ENCODE measurements at regions not wholly inside any gene's neighbourhood (a gene's known extent, or its start where the extent isn't known, plus 50 kb on each side); places are given as distances from the start of the nearest gene placed in this dataset.
A peak's percentile ranks its signal among the peaks of the same experiment; 100 is the strongest.

DNA sequence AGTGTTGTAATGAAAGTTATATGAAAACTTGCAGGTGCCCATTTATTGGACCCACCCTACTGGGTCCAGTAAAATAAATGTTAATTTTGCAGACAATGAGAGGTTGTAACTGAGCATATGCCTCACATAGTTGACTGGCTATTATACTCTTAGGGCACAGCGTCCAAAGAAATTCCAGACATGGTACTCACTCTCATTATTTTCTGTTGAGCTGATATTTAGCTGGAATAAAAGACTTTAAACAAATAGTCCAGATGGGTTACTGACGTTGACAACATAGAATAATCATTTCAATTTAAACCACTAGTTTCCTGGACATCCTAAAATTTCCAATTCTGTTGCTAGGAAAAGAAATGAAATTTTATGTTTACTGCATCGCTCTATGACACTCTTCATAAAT is 174.5 kb downstream of the ZNF365 start:
- DNase-seq (ENCODE audit: low spot score): no peak

DNA sequence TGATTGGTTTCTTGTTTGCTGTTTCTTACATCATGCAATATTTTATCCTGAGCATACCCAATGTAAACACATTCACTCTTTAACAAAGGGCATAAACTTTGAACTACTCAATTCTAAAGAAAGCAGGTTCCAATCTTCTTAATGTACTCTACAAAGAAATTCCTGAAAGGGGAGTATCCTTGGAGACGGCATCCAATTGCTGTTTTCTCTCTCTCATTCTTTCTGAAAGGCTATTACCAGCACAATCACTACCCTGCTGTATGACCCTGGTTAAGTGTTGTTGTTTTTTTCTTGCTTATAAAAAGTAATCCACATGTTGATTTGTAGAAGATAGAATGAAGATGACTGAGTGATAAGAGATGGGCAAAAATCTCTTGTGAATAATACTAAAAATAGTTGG is 176.0 kb downstream of the ZNF365 start:
- DNase-seq (ENCODE audit: low spot score): no peak

DNA sequence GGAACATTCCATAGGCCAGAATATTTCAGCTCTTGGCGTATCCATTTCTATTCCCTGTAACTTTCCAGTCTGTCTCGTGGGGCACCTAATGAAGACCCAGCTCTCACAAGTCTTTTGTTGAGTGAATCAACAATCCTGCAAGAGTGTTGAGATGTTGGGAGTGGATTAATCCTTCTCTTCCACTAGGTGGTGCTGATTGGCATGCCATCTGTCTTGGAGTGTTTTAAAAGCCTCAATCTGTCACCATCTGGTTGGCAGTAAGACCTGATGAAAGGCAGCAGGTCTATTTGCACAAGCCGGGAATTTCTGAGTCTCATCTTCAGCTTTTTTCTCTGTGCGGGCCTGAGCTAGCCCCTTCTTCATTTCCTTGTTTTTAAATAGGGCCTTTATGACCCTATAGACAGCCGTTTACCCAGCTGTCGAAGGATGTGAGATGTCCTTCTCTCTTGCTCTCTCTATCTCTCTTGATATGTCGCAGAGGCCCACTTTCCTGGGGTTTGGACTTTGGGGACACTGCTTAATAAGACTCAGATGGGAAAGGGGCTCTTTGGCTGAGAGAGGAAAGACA is 180.5 kb downstream of the ZNF365 start:
- DNase-seq (ENCODE audit: low spot score): peak; percentile 47

DNA sequence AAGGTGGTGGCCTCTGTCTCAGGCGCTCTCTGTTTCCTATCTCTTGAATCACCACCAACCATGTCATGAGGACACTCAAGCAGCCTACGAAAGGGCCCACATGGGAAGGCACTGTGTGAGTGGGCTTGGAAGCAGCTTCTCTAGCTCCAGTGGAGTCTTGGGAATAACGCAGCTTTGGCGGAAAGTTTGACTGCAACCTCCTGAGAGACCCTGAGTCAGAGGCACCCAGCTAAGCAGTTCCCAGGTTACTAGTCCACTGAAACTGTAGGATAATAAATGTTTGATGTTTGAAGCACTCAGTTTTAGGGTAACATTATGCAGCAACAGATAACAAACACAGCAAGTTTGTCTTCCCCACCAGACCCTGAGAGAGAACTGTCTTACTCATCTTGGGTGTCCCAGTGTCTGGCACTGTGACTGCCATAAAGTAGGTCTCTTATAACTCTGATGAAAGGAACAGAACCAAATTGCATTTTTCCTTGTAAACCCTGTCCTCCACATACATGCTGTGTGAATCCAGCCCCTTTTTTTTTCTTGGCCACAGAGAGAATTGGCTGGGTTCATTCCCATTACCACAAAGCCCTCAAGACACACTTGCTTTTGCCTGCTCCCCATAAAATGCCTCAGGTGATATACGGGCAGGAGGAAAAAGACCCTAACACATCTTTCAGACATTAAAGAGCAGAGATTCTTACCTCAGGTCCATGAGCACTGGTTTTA is 185.5 kb downstream of the ZNF365 start:
- no peak for DNase-seq (ENCODE audit: low spot score)

DNA sequence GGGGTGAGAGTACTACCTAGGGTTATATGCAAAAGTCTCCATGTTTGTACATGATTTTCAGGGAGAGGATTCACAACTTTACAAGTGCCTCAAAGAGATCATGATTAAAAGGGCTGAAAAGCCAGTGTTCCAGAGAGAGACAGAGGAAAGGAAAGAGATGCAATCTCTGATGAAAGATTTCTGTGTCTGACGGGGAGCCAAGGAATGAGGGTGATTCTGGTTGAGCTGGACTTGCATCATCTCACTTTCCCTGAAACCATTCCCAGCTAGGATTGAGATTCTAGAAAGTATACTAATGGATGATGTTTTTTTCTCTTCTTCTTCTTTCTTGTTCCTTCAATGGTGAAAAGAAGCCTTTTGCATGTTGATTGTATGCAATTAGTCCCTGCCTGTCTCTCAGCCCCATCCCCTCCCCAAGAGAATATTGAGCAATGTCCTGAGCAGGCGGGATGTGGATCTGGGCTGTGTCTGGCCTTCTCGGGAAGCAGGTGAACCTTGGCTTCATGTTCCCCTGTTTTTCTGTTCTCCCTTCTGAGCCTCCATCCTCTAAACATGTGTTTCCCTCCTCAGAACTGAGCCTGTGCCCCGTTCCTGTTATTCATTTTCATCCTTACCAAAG is 186.1 kb downstream of the ZNF365 start:
- DNase-seq (ENCODE audit: low spot score): peak; percentile 42

DNA sequence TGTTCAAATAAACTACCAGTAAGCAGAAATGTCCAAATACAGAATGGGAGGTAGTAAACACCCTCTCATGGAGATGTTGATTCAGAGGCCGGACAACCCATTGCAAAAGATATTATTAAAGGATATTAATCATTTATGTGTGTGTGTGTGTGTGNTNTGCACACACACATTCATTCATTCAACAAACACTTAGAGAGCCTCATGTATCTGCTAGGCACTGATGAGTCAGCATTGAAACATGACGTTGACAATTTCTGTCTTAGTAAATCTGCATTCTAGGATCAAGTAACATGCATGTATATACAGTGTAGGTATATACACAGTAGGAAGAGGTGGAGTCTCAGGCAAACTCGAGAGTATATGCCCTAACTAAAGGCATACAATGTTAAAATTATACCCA is 187.0 kb downstream of the ZNF365 start:
- DNase-seq (ENCODE audit: low spot score): no peak

DNA sequence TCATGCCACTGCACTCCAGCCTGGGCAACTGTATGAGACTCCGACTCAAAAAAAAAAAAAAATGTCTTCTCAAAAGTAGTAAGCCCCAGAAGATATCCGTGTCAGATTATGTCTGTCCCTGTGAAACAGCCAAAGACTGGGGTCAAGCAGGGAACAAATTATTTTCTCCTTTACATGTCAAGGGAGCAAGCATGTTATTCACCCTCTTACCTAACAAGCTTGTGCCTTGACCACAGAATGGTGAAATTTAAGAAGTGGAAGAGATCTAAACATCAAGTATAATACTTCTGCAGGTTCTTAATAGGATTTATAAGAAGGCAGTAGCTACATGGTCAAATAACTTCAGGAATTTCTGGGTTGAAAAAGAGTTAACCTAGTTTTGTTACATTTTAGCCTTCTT is 187.9 kb downstream of the ZNF365 start:
- DNase-seq (ENCODE audit: low spot score): no peak

DNA sequence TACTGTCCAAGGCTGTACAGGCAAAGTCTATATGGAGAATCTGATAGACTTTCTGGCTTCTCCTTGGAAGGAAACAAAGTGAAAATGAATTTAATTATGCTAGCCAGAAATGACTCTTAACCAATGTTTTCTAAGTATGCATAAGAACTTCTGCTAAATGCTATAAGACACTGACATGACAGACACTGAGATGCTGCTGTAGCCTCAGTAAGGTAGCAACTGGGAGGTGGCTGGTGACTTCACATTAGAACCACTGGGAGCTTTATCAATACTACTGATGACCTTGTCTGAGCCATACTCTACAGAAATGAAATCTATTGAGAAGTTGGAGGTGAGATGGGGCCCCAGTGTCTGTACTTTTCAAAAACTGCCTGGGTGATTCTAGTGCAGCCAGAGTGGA is 188.6 kb downstream of the ZNF365 start:
- no peak for DNase-seq (ENCODE audit: low spot score)

DNA sequence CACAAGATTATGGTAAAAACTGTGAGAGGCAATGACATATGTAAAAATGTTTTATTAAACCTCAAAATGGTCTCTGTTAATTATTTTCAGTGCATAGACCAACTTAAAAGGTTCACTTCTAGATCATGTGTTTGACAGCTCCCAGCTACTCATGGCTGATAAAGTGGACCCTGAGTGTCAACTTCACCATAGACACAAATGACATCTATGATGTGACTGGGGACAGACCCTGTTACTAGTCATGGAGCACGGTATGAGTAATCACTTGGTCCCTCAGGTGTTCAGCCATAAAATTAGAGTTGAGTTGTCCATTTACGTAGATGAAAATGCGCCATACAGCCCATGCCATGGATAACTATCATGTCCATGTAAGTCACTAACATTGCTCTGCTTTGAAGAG is 199.8 kb downstream of the ZNF365 start:
- DNase-seq (ENCODE audit: low spot score): no peak

DNA sequence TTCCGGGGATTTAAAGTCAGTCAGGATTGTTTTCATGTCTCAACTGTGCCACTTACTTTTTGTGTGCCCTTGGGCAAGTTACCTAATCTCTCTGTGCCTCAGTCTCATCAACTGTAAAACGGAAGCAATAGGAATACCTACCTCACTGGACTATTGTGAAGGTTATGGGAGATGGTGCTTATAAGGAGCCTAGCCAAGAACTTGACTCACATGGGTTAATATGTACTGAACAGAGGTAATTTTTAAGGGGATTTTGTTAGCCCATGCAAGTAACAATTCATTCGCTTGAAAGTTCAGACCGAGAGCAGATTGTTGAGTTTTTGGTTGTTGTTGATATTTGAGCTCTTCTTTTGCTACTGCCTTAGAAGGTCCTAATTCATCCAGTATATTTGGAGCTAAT is 202.9 kb downstream of the ZNF365 start:
- DNase-seq (ENCODE audit: low spot score): no peak

DNA sequence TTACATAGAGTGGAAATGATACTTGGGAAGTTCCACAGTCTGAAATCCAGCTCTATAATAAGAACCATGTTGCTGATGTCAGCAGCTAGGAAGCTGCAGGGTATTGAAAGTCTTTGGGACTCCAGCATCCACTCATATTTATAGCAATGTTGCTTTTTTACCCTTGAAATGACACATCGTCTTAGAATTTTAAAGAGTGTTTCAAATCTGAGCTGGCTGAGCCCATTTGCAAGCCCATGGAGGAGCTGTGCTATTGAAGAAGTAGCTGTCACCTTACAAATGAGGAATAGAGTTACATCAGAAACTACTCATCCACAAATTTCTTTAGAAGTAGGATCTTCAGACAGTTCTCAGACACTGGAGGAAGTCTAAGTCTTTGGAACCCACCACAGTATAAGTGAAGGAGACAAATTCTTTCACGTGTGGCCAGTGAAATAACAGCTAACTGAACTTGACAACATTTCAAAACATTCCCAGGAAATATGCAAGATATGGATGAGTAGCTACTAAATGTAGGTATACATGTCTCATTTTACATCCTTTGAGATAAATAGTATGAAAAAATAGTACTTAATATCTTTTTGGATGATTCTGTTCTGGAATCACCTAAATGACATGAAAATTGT is 203.6 kb downstream of the ZNF365 start:
- no peak for DNase-seq (ENCODE audit: low spot score)

DNA sequence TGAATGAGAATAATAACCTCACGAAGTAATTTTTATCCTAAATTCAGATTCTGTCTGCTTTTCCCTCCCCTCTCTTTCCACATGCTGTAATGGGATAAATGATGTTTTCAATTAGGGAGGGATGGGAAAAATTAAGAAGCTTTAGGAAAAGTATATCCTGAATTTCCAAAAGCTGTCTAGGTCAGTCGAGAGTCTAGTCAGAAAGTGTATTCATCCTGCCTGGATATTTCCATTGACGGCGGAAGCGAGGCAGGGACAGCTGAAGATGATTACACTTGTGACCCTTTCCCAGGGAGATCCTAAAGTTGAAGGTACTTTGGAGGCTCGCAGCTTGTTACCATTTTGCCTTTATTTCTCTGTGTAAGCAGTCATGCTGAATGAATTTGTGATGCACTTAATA is 204.1 kb downstream of the ZNF365 start:
- no peak for DNase-seq (ENCODE audit: low spot score)

DNA sequence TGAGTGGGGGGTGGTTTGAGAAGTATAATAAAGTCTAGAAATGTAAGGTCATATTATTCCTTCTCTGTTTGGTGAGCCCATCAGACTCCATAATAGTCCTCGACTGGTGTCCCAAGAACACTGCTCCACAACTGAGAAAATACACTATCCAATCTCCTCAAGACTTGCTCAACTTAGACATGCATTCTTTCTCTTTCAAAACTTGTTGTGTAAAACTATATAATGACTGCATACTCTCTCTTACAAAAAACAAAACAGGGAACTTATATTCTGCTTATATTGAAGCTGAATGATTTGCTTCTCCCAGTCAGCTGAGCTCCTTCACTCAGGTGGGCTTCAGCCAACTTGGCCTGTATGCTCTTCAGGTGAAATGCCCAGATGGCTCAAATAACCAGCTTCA is 204.7 kb downstream of the ZNF365 start:
- DNase-seq (ENCODE audit: low spot score): no peak

DNA sequence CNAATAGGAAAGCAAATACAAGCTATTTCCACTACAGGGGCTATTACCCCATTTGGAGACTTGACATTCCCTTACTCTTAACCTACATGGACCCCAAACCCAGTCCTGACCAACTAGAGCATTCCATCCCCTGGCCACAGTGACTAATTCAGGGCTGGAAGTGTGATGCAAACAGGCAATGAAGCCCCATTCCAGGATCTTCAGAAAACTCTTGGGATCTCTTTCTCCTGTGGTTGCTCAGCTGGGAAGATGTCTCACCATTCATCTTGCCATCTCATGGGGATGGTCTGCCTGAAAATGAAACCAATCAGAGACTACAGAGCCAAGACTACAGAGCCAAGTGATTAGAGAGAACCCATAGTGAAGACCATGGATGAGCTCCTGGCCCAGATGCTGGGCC is 206.2 kb downstream of the ZNF365 start:
- no peak for DNase-seq (ENCODE audit: low spot score)

DNA sequence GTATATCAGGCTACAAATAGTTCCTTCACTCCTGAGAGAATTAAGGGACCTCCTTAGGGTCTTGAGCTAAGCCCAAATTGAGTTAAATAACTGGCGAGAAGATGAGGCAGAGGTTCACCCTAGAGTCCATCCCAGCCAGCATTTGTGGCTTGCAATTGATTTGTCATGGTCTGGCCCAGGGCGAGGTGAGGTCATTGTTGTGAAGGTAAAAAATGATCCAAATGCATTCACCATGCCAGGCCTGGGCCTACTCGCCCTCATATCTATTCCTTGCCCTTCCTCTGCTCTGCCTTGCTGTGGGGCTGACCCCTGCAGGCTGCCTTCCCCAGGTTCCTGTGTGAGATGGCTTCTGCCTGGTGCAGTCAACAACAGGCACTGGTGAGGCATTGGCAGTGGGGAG is 207.2 kb downstream of the ZNF365 start:
- DNase-seq (ENCODE audit: low spot score): no peak

DNA sequence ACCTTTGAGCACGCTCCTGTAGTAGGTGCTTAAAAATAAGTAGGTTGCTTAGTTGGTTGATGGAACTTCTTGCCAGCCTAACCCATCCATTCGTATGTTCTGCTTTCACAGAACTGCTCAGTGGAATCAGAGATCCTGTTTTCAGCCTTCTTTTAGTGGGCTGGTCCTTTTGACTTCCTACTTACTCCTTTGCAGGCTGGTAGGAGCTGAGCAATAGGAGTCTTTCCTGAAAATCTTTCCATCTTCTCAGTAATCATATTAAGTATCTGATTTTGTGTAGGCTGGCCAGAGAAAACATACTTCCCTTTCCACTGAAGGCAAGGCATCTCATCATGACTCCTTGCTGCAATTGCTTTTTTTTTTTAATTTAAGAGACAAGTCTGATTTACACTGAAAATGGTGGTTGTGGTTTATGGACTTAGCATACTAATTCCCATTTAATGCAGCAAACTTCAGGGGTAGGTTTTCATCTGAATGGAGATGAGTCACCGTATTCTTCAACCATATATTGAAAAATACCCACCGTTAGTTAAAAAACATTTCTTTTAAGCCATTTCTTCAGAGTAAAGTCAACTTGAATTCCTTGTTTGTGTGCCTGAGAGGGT is 208.0 kb downstream of the ZNF365 start:
- no peak for DNase-seq (ENCODE audit: low spot score)

DNA sequence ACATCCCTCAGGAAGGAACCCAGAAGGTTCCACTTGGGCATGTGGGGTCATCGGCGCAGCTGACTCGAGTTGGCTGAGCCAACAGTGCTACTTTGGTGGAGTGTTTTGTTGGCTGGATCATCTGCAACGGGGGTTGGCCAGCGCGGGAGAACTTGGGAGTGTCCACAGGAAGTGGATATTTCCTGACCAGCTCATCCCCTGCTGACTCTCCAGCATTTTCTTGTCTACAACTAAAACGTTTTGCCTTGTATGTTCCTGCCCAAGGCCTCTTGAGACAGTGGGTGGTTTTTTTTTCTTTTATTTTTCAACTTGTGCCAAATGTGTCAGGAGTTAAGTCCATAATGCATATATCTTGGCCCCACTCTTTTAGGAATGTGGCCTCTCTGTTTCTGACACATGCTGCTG is 208.6 kb downstream of the ZNF365 start:
- peak; percentile 77 for DNase-seq (ENCODE audit: low spot score)

DNA sequence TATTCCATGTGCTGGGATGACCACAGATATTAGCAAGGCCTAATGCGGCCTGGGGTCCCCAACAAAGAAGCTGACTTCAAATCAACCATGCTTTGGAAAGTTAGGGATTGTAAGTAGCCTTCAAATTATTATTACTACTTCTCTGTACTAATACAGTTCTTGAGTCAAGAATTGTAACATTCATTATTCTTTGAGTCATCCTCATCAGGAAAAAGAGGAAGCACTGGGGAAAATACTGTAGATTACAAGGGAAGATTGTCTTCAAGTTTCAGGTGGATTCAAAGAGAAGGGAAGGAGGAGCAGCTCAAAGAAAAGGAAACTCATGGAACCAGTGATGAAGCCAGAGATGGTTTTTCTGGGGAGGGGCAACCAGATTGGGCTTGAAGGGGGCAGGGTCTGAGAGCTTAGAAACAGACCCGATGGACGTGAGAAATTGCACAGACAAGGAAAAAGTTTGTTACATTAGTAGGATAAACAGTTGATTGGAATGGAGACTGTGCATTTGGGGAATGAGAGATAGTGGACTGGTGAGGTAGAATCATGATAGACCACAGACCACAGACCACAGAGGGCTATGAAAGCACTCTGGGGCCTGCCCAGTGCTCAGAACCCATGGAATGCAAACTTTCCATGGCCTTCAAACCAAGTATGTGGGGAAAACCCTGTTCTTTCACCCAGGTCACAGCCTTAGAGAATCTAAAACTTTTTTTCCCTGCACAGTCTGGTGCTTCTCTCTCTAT is 209.9 kb downstream of the ZNF365 start:
- peak; percentile 77 for DNase-seq (ENCODE audit: low spot score)

DNA sequence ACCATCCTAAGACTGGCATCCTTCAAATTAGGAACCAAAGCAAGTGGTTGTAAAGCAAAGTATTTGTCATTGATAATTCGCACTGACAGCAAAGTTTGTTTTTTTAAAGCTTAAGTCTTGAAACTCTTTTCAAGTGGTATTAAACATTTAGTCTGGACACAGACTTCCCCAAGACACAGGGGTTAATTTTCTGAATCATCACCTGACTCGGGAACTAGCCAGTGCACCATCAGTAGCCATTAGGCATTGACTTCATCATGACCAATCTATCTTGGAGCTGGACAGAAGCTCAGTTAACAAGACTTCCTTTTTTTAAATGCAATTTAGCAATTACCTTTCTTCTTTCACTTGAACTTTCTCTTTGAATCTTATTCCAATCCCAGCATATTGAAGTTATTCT is 210.6 kb downstream of the ZNF365 start:
- no peak for DNase-seq (ENCODE audit: low spot score)

DNA sequence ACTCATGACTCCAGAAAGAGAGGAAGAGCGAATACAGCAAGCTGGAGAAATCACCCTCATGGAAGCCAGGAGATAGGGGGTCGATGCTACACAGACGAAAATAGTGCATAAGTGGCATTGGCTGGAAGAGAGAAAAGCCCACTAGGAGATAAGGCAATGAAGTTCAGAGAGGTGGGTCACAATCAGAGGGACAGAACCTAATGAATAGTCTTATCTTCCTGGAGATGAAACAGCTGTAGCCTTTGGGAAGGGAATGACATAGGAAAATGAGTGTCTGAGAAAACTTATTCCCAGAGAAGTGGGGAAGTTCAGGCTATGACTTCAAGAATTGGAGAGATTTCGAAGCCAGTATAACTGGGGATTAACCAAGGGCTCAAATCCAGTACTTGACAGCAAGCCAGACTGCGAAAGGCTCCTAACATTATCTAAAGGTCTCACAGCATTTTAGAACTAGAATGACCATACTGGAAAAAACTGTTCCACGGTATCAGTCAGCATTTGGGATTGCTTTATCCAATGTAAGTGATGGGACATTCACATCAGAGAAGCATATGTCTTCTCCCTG is 211.1 kb downstream of the ZNF365 start:
- no peak for DNase-seq (ENCODE audit: low spot score)

DNA sequence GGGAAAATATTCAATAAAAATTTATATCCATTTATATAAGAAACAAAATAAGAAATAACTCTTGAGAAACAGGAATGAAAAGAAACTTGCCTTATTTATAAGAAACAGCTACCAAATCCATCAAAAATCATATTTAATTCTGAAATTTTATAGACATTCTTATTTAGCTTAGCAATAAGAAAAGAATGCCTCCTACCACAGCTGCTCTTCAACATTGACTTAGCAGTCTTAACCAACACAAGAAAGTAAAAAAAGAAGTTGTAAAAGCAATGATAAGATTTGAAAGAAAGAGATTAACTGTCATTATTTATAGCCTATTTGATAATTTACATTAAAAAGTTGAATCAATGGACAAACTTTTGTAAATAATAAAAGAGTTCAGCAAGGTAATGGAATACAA is 212.8 kb downstream of the ZNF365 start:
- DNase-seq (ENCODE audit: low spot score): no peak

DNA sequence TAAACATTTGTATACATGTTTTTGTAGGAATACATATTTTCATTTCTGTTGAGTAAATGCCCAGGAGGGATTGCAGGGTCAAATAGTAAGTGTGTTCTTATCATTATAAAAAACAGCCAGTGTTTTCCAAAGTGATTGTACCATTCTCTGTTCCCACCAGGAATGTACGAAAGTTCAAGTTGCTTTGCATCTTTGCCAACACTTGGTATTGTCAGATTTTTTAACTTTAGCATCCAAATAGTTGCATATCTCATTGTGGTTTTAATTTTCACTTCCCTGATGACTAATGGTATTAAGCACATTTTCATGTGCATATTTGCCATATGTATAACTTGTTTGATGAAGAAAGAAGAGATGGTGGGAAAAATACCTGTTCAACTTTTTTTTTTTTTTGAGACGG is 213.9 kb downstream of the ZNF365 start:
- no peak for DNase-seq (ENCODE audit: low spot score)

All from AG08396 (cell line).